Chondrocyte (in vitro differentiated cells): ENCODE measurements at regions not wholly inside any gene's neighbourhood (a gene's known extent, or its start where the extent isn't known, plus 50 kb on each side); places are given as distances from the start of the nearest gene placed in this dataset.
"Not testable (repeated sequence)": the region's sequence is repeated elsewhere in the genome, so short reads cannot be mapped to it uniquely, and the experiment has no call there.

ENCODE experiments used
- DNase-seq: peaks from one replicate; pipeline ENCODE4 v3.0.0; 2021; ENCODE audit warnings: mixed read lengths, low spot score
- H3K27ac Mint-ChIP-seq: one replicate; pipeline ENCODE4 v1.8.0; 2021; ENCODE audit warnings: mild to moderate bottlenecking, moderate library complexity, mixed read lengths; ENCODE audit not compliant: unreplicated experiment
- H3K27me3 Mint-ChIP-seq: 2 replicates; pipeline ENCODE4 v1.8.0; 2021; ENCODE audit warnings: low read depth, mixed read lengths
- H3K36me3 Mint-ChIP-seq: 2 replicates; pipeline ENCODE4 v1.8.0; 2021; ENCODE audit warnings: low read depth, mixed read lengths
- H3K4me1 Mint-ChIP-seq: 2 replicates; pipeline ENCODE4 v1.8.0; 2021; ENCODE audit warnings: low read depth, mild to moderate bottlenecking, mixed read lengths
- H3K4me3 Mint-ChIP-seq: one replicate; pipeline ENCODE4 v1.8.0; 2021; ENCODE audit warnings: mild to moderate bottlenecking, moderate library complexity, mixed read lengths; ENCODE audit not compliant: unreplicated experiment
- H3K9me3 Mint-ChIP-seq: 2 replicates; pipeline ENCODE4 v1.8.0; 2021; ENCODE audit warnings: low read depth, mixed read lengths
- TF ChIP-seq, protein P1 (sequence below): fragments of 200-600 bp; sonication (generic); IDR thresholded peaks from 2 replicates; pipeline ENCODE4 v1.5.0; 2021; ENCODE audit warnings: antibody characterized with exemption, mild to moderate bottlenecking, moderate library complexity

DNA sequence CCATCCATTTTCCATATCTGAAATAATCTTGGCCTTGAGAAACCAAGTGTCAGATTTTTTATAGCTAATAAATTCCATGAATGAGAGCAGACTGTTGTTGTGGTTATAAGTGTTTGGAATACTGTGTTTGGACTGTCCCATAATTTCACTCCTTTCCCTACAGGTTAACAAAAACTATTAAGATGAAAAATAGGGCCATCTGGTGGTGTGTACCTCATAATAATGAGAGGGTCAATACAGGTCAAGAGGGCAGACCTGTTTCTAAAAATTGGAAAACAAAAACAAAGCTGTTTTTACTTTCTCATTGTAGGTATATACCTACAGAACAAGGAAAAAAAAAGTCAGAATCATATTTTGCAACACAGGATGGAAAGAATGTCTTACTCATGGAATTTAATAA lies 553.8 kb upstream of the SGO1 start:
- Mint-ChIP-seq H3K9me3 (no peaks in the 10 kb centered on the region), H3K36me3 (no peaks in the 10 kb centered on the region), H3K27ac (no peak overlapping the region), H3K27me3 (no peaks in the 10 kb centered on the region), H3K4me1 (no peaks in the 10 kb centered on the region), H3K4me3 (no peak overlapping the region)
- DNase-seq: no peak
- TF ChIP-seq, protein P1, sequence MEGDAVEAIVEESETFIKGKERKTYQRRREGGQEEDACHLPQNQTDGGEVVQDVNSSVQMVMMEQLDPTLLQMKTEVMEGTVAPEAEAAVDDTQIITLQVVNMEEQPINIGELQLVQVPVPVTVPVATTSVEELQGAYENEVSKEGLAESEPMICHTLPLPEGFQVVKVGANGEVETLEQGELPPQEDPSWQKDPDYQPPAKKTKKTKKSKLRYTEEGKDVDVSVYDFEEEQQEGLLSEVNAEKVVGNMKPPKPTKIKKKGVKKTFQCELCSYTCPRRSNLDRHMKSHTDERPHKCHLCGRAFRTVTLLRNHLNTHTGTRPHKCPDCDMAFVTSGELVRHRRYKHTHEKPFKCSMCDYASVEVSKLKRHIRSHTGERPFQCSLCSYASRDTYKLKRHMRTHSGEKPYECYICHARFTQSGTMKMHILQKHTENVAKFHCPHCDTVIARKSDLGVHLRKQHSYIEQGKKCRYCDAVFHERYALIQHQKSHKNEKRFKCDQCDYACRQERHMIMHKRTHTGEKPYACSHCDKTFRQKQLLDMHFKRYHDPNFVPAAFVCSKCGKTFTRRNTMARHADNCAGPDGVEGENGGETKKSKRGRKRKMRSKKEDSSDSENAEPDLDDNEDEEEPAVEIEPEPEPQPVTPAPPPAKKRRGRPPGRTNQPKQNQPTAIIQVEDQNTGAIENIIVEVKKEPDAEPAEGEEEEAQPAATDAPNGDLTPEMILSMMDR: peak; percentile 33

DNA sequence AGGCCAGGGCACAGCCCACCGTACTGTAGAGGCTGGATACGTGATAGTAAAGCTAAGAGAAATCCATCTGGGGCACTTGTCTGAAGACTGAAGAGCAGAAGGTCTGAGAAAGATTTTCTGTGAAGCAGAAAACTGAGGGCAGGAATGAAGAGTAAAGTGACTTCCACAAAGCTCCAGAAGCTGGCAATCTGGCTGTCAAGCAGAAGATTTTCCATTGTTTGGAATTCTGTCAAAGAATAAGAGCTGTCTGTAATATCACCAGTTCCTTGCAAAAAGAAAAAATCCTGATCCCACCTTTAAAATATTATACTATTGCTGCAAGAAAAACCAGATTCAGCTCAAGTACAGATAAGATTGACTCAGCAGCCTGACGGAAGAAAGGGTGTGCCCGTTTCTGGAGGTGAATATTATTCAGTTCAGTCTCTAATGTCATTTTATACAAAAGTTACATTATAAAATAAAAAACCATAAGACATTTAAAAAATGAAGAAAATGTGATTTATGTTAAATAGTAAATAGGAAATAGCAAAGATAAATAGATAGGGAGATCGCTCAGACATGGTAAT lies 550.4 kb upstream of the SGO1 start:
- Mint-ChIP-seq H3K27ac (no peak overlapping the region), H3K4me3 (no peak overlapping the region), H3K36me3 (no peaks in the 10 kb centered on the region), H3K9me3 (no peaks in the 10 kb centered on the region), H3K4me1 (no peaks in the 10 kb centered on the region), H3K27me3 (no peaks in the 10 kb centered on the region)
- TF ChIP-seq, protein P1: no peak
- DNase-seq: no peak

DNA sequence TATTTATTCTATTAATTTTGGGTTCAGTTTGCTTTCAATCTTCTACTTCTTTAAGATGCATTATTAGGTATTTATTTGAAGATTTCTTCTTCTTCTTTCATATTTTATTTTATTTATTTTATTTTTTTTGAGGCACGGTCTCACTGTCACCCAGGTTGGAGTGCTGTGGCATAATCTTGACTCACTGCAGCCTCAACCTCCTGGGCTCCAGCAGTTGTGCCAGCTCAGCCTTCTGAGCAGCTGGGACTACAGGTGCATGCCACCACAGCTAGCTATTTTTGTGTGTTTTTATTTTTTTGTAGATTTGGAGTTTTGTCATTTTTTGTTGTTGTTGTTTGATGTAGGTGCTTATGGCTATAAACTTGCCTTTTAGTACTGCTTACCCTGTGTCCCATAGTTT lies 543.2 kb upstream of the SGO1 start:
- Mint-ChIP-seq H3K9me3 (no peaks in the 10 kb centered on the region), H3K27ac (no peak overlapping the region), H3K36me3 (no peaks in the 10 kb centered on the region), H3K27me3 (peaks cover 5% of the 10 kb centered on the region), H3K4me1 (no peaks in the 10 kb centered on the region), H3K4me3 (no peak overlapping the region)
- TF ChIP-seq, protein P1: no peak
- no peak for DNase-seq

DNA sequence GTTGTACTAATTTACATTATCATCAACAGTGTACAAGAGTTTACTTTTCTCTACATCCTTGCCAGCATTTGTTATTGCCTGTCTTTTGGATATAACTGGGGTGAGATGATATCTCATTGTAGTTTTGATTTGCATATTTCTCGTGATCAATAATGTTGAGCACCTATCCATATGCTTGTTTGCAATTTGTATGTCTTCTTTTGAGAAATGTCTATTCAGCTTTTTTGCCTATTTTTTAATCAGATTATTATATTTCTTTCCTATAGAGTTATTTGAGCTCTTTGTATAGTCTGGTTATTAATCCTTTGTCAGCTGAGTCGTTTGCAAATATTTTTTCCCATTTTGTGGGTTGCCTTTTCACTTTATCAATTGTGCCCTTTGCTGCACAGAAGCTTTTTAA lies 540.8 kb upstream of the SGO1 start:
- TF ChIP-seq, protein P1: no peak
- DNase-seq: no peak
- peaks cover 5% of the 10 kb centered on the region for H3K27me3 Mint-ChIP-seq
- no peak overlapping the region for H3K27ac Mint-ChIP-seq
- no peaks in the 10 kb centered on the region for H3K4me1 Mint-ChIP-seq
- no peaks in the 10 kb centered on the region for H3K36me3 Mint-ChIP-seq
- no peak overlapping the region for H3K4me3 Mint-ChIP-seq
- no peaks in the 10 kb centered on the region for H3K9me3 Mint-ChIP-seq

DNA sequence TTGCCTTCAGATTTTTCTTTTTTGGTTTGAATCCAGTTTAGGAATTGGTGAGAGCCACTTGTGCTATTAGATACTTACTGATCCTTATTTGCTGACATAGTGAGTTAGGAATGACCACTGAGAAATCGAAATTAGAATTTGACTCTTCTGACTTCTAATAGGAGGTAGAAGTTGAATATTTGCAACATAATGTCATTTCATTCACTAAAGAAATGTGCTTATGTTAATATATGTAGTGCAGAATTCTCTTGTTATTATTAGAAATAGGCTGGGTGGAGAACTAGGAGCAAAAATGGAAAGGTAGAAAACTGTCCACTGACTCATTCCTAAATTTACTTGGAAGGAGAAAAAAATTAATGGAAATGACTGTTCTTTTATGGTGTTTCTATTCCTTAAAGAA lies 538.2 kb upstream of the SGO1 start:
- Mint-ChIP-seq H3K4me1 (no peaks in the 10 kb centered on the region), H3K4me3 (no peak overlapping the region), H3K9me3 (no peaks in the 10 kb centered on the region), H3K36me3 (no peaks in the 10 kb centered on the region), H3K27ac (no peak overlapping the region), H3K27me3 (peaks cover 5% of the 10 kb centered on the region)
- no peak for DNase-seq
- TF ChIP-seq, protein P1: no peak

DNA sequence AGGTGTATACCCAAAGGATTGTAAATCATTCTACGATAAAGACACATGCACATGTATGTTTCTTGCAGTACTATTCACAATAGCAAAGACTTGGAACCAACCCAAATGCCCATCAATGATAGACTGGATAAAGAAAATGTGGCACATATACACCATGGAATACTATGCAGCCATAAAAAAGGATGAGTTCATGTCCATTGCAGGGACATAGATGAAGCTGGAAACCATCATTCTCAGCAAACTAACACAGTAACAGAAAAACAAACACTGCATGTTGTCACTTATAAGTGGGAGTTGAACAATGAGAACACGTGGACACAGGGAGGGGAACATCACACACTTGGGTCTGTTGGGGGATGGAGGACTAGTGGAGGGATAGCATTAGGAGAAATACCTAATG lies 530.4 kb upstream of the SGO1 start:
- not testable (repeated sequence) for H3K27me3 Mint-ChIP-seq, H3K9me3 Mint-ChIP-seq, H3K36me3 Mint-ChIP-seq, DNase-seq, H3K4me3 Mint-ChIP-seq, H3K27ac Mint-ChIP-seq, H3K4me1 Mint-ChIP-seq
